Stomach (tissue), 8 donors: ENCODE measurements at regions not wholly inside any gene's neighbourhood (a gene's known extent, or its start where the extent isn't known, plus 50 kb on each side); places are given as distances from the start of the nearest gene placed in this dataset.
A peak's percentile ranks its signal among the peaks of the same experiment; 100 is the strongest.

Experiments
- DNase-seq, 2 donors: peaks; one replicate each; pipeline versions ENCODE4 v3.0.0 to v3.0.0-alpha.2; 2013 to 2019
- H3K27ac ChIP-seq, 5 donors: fragments of 200-600 bp in 4 of 5; sonication (generic) in 4 of 5; one replicate each; pipeline ENCODE4 v1.5.1; 2013 to 2019; ENCODE audit warnings: mild to moderate bottlenecking in 1 of 5, moderate library complexity in 1 of 5
- H3K27me3 ChIP-seq, 3 donors: fragments of 200-600 bp; sonication (generic); one replicate each; pipeline ENCODE4 v1.5.1; 2017 to 2019; ENCODE audit warnings: mixed run types in 1 of 3
- H3K36me3 ChIP-seq, 4 donors: fragments of 200-600 bp; sonication (generic); 1 replicate in 3 of 4; 2 replicates in 1 of 4; pipeline ENCODE4 v1.5.1; 2016 to 2019
- H3K4me1 ChIP-seq, 4 donors: fragments of 200-600 bp; sonication (generic); one replicate each; pipeline ENCODE4 v1.5.1; 2016 to 2019
- H3K4me3 ChIP-seq, 4 donors: fragments of 200-600 bp; sonication (generic) in 3 of 4; one replicate each; pipeline ENCODE4 v1.5.1; 2016 to 2019; ENCODE audit warnings: mild to moderate bottlenecking in 1 of 4
- H3K9me3 ChIP-seq, 4 donors: fragments of 200-600 bp; sonication (generic); one replicate each; pipeline ENCODE4 v1.5.1; 2016 to 2019
- CTCF ChIP-seq, 7 experiments: fragments of 450-650 bp in 4 of 7; fragments of 200-600 bp in 3 of 7; sonication (generic) in 3 of 7; IDR thresholded peaks; one replicate each; pipeline ENCODE4 v1.5.1; 2016 to 2019; ENCODE audit warnings: antibody characterized with exemption in 7 of 7, control low read depth in 2 of 7, mild to moderate bottlenecking in 1 of 7
- EP300 ChIP-seq: sonication (generic); formaldehyde crosslinking; IDR thresholded peaks from one replicate; pipeline ENCODE4 v1.6.1; 2017; ENCODE audit warnings: antibody characterized with exemption
- POLR2A ChIP-seq, 4 donors: fragments of 450-650 bp; IDR thresholded peaks; one replicate each; pipeline ENCODE4 v1.6.1; 2016; ENCODE audit warnings: antibody characterized with exemption in 4 of 4, control low read depth in 2 of 4, mild to moderate bottlenecking in 1 of 4, moderate library complexity in 1 of 4
- POLR2AphosphoS5 ChIP-seq, 3 donors: sonication (generic); formaldehyde crosslinking; IDR thresholded peaks; one replicate each; pipeline ENCODE4 v1.6.1; 2016; ENCODE audit warnings: antibody characterized with exemption in 3 of 3
- WGBS, 5 donors: extraction: QIAGEN DNeasy Blood & Tissue Kit in 3 of 5; methylation state at CpG; one replicate each; pipeline versions ENCODE4 v1.1.5 to v1.1.7; 2013 to 2018; 5-methylcytosine and 5-hydroxymethylcytosine counted together
- intact Hi-C: fragments of 100-400 bp; cut with DNase I; formaldehyde crosslinking; loops from one replicate; pipeline ENCODE4 v1.15.1; 2023; ENCODE audit warnings: low total_unique reads
- donor health status: healthy with polysubstance abuse.
- donor health status: Bipolar disorder and iron deficiency.
- donor health status: healthy.

GRCh38 chr15:39431376-39431775 is 149.5 kb upstream of the THBS1 start:
- 58 to 90% (median 71%) methylated on average over 1 of the region's 1 CpG for WGBS, 5 donors

GRCh38 chr15:39432026-39432425 is 148.9 kb upstream of the THBS1 start:
- no peak for TF ChIP-seq EP300
- no peak for TF ChIP-seq CTCF (IDR thresholded peaks at IDR 0.05)
- no peak for TF ChIP-seq POLR2A (IDR thresholded peaks at IDR 0.05)
- TF ChIP-seq POLR2AphosphoS5 (IDR thresholded peaks at IDR 0.05) = no peak
- no peaks in the 10 kb centered on the region for H3K9me3 ChIP-seq
- no peaks in the 10 kb centered on the region for H3K27me3 ChIP-seq
- peak in 1 of 2 donors; percentile 28 for DNase-seq
- intact Hi-C loops = no loop called here
- no peaks in the 10 kb centered on the region for H3K36me3 ChIP-seq
- peak overlapping the region in 2 of 5 donors; percentile 3 to 61 for H3K27ac ChIP-seq
- H3K4me3 ChIP-seq = no peak overlapping the region
- peaks cover 16 to 75% (median 36%) of the 10 kb centered on the region in 4 donors for H3K4me1 ChIP-seq
- WGBS, 5 donors = 40 to 59% (median 48%) methylated on average over 1 of the region's 1 CpG

More at GRCh38 chr15:39431376-39431775, 149.5 kb upstream of the THBS1 start:
- H3K27ac ChIP-seq = no peak overlapping the region
- H3K4me3 ChIP-seq = no peak overlapping the region
- peaks cover 20 to 82% (median 39%) of the 10 kb centered on the region in 4 donors for H3K4me1 ChIP-seq
- TF ChIP-seq EP300 (no peak), CTCF (IDR thresholded peaks at IDR 0.05) (no peak), POLR2AphosphoS5 (IDR thresholded peaks at IDR 0.05) (no peak), POLR2A (IDR thresholded peaks at IDR 0.05) (no peak)
- H3K27me3 ChIP-seq = no peaks in the 10 kb centered on the region
- H3K9me3 ChIP-seq = no peaks in the 10 kb centered on the region
- no peak for DNase-seq
- H3K36me3 ChIP-seq = no peaks in the 10 kb centered on the region
- intact Hi-C loops = no loop called here

GRCh38 chr15:39432912-39433348 is 147.9 kb upstream of the THBS1 start:
- peaks cover 13 to 66% (median 28%) of the 10 kb centered on the region in 4 donors for H3K4me1 ChIP-seq
- no peaks in the 10 kb centered on the region for H3K27me3 ChIP-seq
- no peaks in the 10 kb centered on the region for H3K36me3 ChIP-seq
- no peak overlapping the region for H3K4me3 ChIP-seq
- no peaks in the 10 kb centered on the region for H3K9me3 ChIP-seq
- intact Hi-C loops = no loop called here
- TF ChIP-seq EP300 (no peak), CTCF (IDR thresholded peaks at IDR 0.05) (no peak), POLR2A (IDR thresholded peaks at IDR 0.05) (no peak), POLR2AphosphoS5 (IDR thresholded peaks at IDR 0.05) (peak in 1 of 3 donors; percentile 18)
- DNase-seq = peak in 1 of 2 donors; percentile 45
- H3K27ac ChIP-seq = peak overlapping the region in 4 of 5 donors; percentile 20 to 61 (median 54)
- WGBS, 5 donors = 14 to 31% (median 27%) methylated on average over 3 of the region's 3 CpGs

GRCh38 chr15:39433376-39433775 is 147.5 kb upstream of the THBS1 start:
- intact Hi-C loops = no loop called here
- peak overlapping the region in 4 of 5 donors; percentile 20 to 61 (median 54) for H3K27ac ChIP-seq

More at GRCh38 chr15:39433376-39433775, 147.5 kb upstream of the THBS1 start:
- Histone ChIP-seq H3K27me3 (no peaks in the 10 kb centered on the region), H3K4me3 (no peak overlapping the region), H3K36me3 (no peaks in the 10 kb centered on the region), H3K4me1 (peaks cover 13 to 62% (median 26%) of the 10 kb centered on the region in 4 donors), H3K9me3 (no peaks in the 10 kb centered on the region)
- WGBS, 5 donors = 32 to 46% (median 38%) methylated on average over 2 of the region's 2 CpGs
- DNase-seq = no peak
- TF ChIP-seq CTCF (IDR thresholded peaks at IDR 0.05) = no peak
- no peak for TF ChIP-seq POLR2A (IDR thresholded peaks at IDR 0.05)
- no peak for TF ChIP-seq EP300
- TF ChIP-seq POLR2AphosphoS5 (IDR thresholded peaks at IDR 0.05) = no peak
